K562 (cell line): ENCODE measurements at regions not wholly inside any gene's neighbourhood (a gene's known extent, or its start where the extent isn't known, plus 50 kb on each side); places are given as distances from the start of the nearest gene placed in this dataset.

Experiments
- ETS2 ChIP-seq: IDR thresholded peaks from 2 replicates; pipeline ENCODE4 v1.6.1; 2016; ENCODE audit warnings: borderline replicate concordance, missing genetic modification characterization, mild to moderate bottlenecking, moderate library complexity, missing compliant biosample characterization; ENCODE audit not compliant: poor library complexity, severe bottlenecking
- EZH2 ChIP-seq: IDR thresholded peaks from 2 replicates; pipeline ENCODE4 v1.6.1; 2012; ENCODE audit warnings: low read depth, mild to moderate bottlenecking, inconsistent platforms, low read length, borderline replicate concordance
- HEY1 ChIP-seq: fragments of 250-450 bp; sonication (Bioruptor Pico); IDR thresholded peaks from 2 replicates; pipeline ENCODE4 v1.5.0; 2020; ENCODE audit warnings: mild to moderate bottlenecking, moderate library complexity, borderline replicate concordance
- KLF10 ChIP-seq: fragments of 250-450 bp; sonication (Bioruptor Pico); IDR thresholded peaks from 2 replicates; pipeline ENCODE4 v1.6.1; 2021; ENCODE audit warnings: matching md5 sums
- MYC ChIP-seq, 2 experiments: fragments of 250-450 bp in 1 of 2; sonication (Bioruptor Pico) in 1 of 2; IDR thresholded peaks; 2 replicates each; pipeline versions ENCODE4 v1.5.1 to v1.6.1; 2012 to 2021; ENCODE audit warnings: low read depth in 2 of 2, borderline replicate concordance in 1 of 2, improper control_type of control experiment in 1 of 2, low read length in 1 of 2, mild to moderate bottlenecking in 1 of 2, moderate library complexity in 1 of 2
- TF ChIP-seq, protein P1 (sequence below): fragments of 450-650 bp; formaldehyde crosslinking; IDR thresholded peaks from 2 replicates; pipeline ENCODE4 v1.4.0; 2022; ENCODE audit warnings: missing genetic modification characterization
- TF ChIP-seq, protein P2 (sequence below): fragments of 250-450 bp; sonication (Bioruptor Pico); IDR thresholded peaks from 2 replicates; pipeline ENCODE4 v1.5.1; 2021; ENCODE audit warnings: mild to moderate bottlenecking
- TF ChIP-seq, protein P3 (sequence below): sonication (generic); formaldehyde crosslinking; IDR thresholded peaks from 2 replicates; pipeline ENCODE4 v1.5.0; 2020; ENCODE audit warnings: missing genetic modification reagents
- TF ChIP-seq, protein P4 (sequence below): sonication (generic); formaldehyde crosslinking; IDR thresholded peaks from 2 replicates; pipeline ENCODE4 v1.9.0; 2022; ENCODE audit warnings: mild to moderate bottlenecking, missing genetic modification reagents

DNA sequence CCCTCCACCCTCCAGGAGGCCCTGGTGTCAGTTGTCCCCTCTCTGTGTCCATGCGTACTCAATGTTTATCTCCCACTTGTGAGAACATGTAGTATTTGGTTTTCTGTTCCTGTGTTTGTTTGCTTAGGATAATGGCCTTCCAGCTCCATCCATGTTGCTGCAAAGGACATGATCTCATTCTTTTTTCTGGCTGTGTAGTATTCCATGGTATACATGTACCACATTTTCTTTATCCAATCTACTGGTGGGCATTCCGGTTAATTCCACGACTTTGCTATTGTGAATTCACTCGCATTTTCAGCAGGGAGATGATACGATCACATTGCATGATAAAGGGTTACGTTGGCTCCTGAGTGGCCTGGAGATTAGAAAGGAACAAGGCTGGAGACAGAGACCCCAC lies 286.2 kb downstream of the FOXL1 start:
- no peak for TF ChIP-seq MYC (IDR thresholded peaks at IDR 0.05; ENCODE audit: low read depth, low read length)
- TF ChIP-seq MYC (CRISPR knock-in tag; IDR thresholded peaks at IDR 0.05; ENCODE audit: borderline replicate concordance, low read depth): no peak
- TF ChIP-seq ETS2 (tag): no peak
- TF ChIP-seq EZH2: no peak
- TF ChIP-seq, protein P1, sequence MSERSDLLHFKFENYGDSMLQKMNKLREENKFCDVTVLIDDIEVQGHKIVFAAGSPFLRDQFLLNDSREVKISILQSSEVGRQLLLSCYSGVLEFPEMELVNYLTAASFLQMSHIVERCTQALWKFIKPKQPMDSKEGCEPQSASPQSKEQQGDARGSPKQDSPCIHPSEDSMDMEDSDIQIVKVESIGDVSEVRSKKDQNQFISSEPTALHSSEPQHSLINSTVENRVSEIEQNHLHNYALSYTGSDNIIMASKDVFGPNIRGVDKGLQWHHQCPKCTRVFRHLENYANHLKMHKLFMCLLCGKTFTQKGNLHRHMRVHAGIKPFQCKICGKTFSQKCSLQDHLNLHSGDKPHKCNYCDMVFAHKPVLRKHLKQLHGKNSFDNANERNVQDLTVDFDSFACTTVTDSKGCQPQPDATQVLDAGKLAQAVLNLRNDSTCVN (CRISPR knock-in tag): no peak
- no peak for TF ChIP-seq HEY1 (CRISPR knock-in tag)
- TF ChIP-seq KLF10 (CRISPR knock-in tag): no peak
- TF ChIP-seq, protein P2, sequence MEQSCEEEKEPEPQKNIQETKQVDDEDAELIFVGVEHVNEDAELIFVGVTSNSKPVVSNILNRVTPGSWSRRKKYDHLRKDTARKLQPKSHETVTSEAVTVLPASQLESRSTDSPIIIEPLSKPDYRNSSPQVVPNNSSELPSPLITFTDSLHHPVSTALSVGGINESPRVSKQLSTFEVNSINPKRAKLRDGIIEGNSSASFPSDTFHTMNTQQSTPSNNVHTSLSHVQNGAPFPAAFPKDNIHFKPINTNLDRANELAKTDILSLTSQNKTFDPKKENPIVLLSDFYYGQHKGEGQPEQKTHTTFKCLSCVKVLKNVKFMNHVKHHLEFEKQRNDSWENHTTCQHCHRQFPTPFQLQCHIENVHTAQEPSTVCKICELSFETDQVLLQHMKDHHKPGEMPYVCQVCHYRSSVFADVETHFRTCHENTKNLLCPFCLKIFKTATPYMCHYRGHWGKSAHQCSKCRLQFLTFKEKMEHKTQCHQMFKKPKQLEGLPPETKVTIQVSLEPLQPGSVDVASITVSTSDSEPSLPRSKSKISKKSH (CRISPR knock-in tag): no peak
- TF ChIP-seq, protein P3, sequence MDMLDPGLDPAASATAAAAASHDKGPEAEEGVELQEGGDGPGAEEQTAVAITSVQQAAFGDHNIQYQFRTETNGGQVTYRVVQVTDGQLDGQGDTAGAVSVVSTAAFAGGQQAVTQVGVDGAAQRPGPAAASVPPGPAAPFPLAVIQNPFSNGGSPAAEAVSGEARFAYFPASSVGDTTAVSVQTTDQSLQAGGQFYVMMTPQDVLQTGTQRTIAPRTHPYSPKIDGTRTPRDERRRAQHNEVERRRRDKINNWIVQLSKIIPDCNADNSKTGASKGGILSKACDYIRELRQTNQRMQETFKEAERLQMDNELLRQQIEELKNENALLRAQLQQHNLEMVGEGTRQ (CRISPR knock-in tag): no peak
- TF ChIP-seq, protein P4, sequence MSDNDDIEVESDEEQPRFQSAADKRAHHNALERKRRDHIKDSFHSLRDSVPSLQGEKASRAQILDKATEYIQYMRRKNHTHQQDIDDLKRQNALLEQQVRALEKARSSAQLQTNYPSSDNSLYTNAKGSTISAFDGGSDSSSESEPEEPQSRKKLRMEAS (CRISPR knock-in tag): no peak
